OCI-LY3 (cell line): ENCODE measurements at regions not wholly inside any gene's neighbourhood (a gene's known extent, or its start where the extent isn't known, plus 50 kb on each side); places are given as distances from the start of the nearest gene placed in this dataset.

ENCODE experiments used
- H2AFZ ChIP-seq: fragments of 200-600, 300-600 bp; shearing (Covaris generic); 2 replicates; pipeline ENCODE4 v1.6.0; 2014; ENCODE audit warnings: antibody characterized with exemption, low read depth, low read length
- H3K27ac ChIP-seq: fragments of 200-600, 300-600 bp; sonication (generic); 2 replicates; pipeline ENCODE4 v1.5.1; 2014; ENCODE audit warnings: mild to moderate bottlenecking, low read length, moderate library complexity, mixed read lengths
- H3K27me3 ChIP-seq: fragments of 200-600, 300-600 bp; sonication (generic); 2 replicates; pipeline ENCODE4 v1.6.1; 2014; ENCODE audit warnings: low read depth, low read length, mixed read lengths
- H3K36me3 ChIP-seq: fragments of 200-600, 300-600 bp; sonication (generic); replicated peaks from 2 replicates; pipeline ENCODE3; 2014; ENCODE audit warnings: low read depth, low read length, mixed read lengths
- H3K4me1 ChIP-seq: fragments of 300-600, 200-600 bp; sonication (generic); 2 replicates; pipeline ENCODE4 v1.6.1; 2014; ENCODE audit warnings: low read length, mixed read lengths
- H3K4me2 ChIP-seq: fragments of 200-600, 300-600 bp; sonication (generic); 2 replicates; pipeline ENCODE4 v1.6.1; 2014; ENCODE audit warnings: low read length, mixed read lengths
- H3K4me3 ChIP-seq: fragments of 300-600, 200-600 bp; sonication (generic); 2 replicates; pipeline ENCODE4 v1.5.1; 2014; ENCODE audit warnings: antibody characterized with exemption, mild to moderate bottlenecking, low read length, moderate library complexity
- H3K79me2 ChIP-seq: fragments of 300-600, 200-600 bp; shearing (Covaris generic); 2 replicates; pipeline ENCODE4 v1.6.1; 2014; ENCODE audit warnings: mild to moderate bottlenecking, low read length, mixed read lengths
- H3K9ac ChIP-seq: fragments of 300-600, 200-600 bp; shearing (Covaris generic); 2 replicates; pipeline ENCODE4 v1.6.0; 2014; ENCODE audit warnings: mild to moderate bottlenecking, low read length, moderate library complexity
- H3K9me3 ChIP-seq: fragments of 200-600, 300-600 bp; shearing (Covaris generic); 2 replicates; pipeline ENCODE4 v1.6.1; 2014; ENCODE audit warnings: low read length, mixed read lengths; ENCODE audit not compliant: insufficient read depth
- H4K20me1 ChIP-seq: fragments of 200-600, 300-600 bp; sonication (generic); 2 replicates; pipeline ENCODE4 v1.6.1; 2016; ENCODE audit warnings: low read length, mixed read lengths; ENCODE audit not compliant: insufficient read depth
- EZH2phosphoT487 ChIP-seq: fragments of 200-600 bp; shearing (Covaris generic); IDR thresholded peaks from 2 replicates; pipeline ENCODE4 v1.6.1; 2018; ENCODE audit warnings: antibody characterized with exemption, mixed run types, low read depth
- TF ChIP-seq, protein P1 (sequence below): fragments of 200-600, 300-600 bp; sonication (generic); IDR thresholded peaks from 2 replicates; pipeline ENCODE4 v1.5.1; 2014; ENCODE audit warnings: antibody characterized with exemption, low read length, low read depth

DNA sequence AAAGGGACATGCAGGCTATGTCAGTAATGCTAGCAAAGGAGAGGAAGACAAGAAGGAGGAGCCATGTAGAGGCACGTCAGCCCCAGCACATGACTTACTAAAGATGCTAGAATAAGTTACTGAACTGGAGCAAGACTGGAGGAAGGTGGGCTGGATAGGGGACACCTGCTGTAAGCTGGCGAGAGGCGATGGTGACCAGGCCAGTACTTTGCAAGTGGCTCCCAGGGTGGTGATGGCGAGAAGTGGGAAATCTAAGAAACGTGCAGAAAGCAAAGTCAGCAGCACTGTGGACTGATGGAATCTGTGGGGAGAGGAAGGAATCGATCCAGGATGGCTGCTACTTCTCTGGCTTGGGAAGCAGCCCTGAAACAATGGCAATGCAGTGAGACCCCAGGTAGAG, 617.1 kb upstream of the ADAMTS16 start:
- H3K9me3 ChIP-seq: no peaks in the 10 kb centered on the region
- H3K9ac ChIP-seq: no peak overlapping the region
- no peaks in the 10 kb centered on the region for H3K36me3 ChIP-seq
- H3K4me1 ChIP-seq: peaks cover 23% of the 10 kb centered on the region
- no peak overlapping the region for H2AFZ ChIP-seq
- H3K4me2 ChIP-seq: peak overlapping the region; percentile 44
- H3K79me2 ChIP-seq: no peaks in the 10 kb centered on the region
- no peak overlapping the region for H3K27ac ChIP-seq
- H4K20me1 ChIP-seq: no peaks in the 10 kb centered on the region
- no peaks in the 10 kb centered on the region for H3K27me3 ChIP-seq
- TF ChIP-seq, protein P1, sequence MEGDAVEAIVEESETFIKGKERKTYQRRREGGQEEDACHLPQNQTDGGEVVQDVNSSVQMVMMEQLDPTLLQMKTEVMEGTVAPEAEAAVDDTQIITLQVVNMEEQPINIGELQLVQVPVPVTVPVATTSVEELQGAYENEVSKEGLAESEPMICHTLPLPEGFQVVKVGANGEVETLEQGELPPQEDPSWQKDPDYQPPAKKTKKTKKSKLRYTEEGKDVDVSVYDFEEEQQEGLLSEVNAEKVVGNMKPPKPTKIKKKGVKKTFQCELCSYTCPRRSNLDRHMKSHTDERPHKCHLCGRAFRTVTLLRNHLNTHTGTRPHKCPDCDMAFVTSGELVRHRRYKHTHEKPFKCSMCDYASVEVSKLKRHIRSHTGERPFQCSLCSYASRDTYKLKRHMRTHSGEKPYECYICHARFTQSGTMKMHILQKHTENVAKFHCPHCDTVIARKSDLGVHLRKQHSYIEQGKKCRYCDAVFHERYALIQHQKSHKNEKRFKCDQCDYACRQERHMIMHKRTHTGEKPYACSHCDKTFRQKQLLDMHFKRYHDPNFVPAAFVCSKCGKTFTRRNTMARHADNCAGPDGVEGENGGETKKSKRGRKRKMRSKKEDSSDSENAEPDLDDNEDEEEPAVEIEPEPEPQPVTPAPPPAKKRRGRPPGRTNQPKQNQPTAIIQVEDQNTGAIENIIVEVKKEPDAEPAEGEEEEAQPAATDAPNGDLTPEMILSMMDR: no peak
- no peak overlapping the region for H3K4me3 ChIP-seq

DNA sequence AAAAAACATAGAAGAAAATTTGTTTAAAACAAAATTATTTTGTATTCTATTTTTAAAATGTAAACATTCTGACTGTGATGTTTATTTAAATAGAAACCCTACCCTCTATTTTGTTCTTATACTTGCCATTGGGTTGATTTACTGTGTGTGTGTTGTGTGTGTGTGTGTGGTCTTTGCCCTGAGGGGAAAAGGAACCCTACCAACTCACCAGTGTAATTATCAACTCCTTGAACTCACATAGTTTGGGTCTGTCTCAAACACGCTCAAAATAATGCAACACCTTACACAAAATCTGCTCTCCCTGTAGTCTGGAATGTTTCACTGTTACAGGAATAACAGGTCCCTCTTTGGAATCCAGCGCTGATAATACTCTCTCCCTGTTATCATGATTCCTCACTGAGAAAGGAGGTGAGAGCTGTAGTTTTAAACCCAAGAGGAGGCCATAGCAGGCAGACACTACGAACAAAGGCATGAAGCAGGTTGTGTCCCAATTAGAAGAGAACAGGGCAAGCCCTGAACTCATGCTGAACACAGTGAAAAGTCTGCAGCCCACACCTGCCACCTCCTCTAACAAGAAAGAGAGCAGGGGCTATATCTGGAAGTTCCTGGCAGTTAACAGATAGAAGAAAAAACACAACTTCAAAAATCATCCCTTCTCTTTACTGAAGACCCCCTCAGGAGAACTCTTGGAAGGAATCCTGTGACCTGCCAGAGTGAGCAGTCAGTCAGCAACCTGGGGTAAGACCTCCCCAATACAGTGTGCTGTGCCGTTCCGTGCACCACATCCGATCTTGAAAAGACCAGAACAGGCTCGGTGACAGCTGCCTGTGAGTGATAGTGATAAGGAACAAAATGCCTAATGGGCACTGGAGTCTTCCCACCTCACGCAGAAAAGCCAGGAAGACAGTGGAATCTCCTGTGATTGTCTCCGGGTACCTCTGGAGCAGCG, 608.1 kb upstream of the ADAMTS16 start:
- Histone ChIP-seq H3K27ac (no peak overlapping the region), H3K4me3 (no peak overlapping the region), H3K4me1 (no peaks in the 10 kb centered on the region), H3K79me2 (no peaks in the 10 kb centered on the region), H3K27me3 (no peaks in the 10 kb centered on the region), H3K9ac (no peak overlapping the region), H4K20me1 (no peaks in the 10 kb centered on the region), H3K36me3 (no peaks in the 10 kb centered on the region), H3K9me3 (no peaks in the 10 kb centered on the region), H2AFZ (no peak overlapping the region), H3K4me2 (no peak overlapping the region)
- TF ChIP-seq EZH2phosphoT487: no peak
- TF ChIP-seq, protein P1: no peak

DNA sequence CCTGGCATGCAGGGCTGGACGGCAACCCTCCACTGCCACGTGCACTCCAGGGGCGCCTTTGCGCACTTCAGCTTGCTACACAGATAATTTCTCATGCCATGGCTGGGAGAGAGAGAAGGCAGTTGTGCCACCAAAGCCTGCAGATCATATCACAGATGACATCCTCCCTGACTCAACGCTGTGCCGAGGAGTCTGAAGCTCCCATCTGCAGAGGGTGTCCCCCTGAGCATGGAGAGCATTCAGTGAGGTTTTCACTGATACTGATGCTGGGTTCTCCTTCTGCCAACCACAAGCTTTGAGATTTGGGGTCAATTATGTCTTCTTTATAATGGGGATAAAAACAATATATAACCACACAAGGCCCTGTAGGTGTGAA, 607.4 kb upstream of the ADAMTS16 start:
- no peaks in the 10 kb centered on the region for H3K4me1 ChIP-seq
- TF ChIP-seq, protein P1: no peak
- TF ChIP-seq EZH2phosphoT487: no peak
- H3K36me3 ChIP-seq: no peaks in the 10 kb centered on the region
- H2AFZ ChIP-seq: no peak overlapping the region
- no peak overlapping the region for H3K4me2 ChIP-seq
- no peak overlapping the region for H3K27ac ChIP-seq
- H3K79me2 ChIP-seq: no peaks in the 10 kb centered on the region
- no peak overlapping the region for H3K4me3 ChIP-seq
- no peak overlapping the region for H3K9ac ChIP-seq
- H3K27me3 ChIP-seq: no peaks in the 10 kb centered on the region
- no peaks in the 10 kb centered on the region for H3K9me3 ChIP-seq
- H4K20me1 ChIP-seq: no peaks in the 10 kb centered on the region

DNA sequence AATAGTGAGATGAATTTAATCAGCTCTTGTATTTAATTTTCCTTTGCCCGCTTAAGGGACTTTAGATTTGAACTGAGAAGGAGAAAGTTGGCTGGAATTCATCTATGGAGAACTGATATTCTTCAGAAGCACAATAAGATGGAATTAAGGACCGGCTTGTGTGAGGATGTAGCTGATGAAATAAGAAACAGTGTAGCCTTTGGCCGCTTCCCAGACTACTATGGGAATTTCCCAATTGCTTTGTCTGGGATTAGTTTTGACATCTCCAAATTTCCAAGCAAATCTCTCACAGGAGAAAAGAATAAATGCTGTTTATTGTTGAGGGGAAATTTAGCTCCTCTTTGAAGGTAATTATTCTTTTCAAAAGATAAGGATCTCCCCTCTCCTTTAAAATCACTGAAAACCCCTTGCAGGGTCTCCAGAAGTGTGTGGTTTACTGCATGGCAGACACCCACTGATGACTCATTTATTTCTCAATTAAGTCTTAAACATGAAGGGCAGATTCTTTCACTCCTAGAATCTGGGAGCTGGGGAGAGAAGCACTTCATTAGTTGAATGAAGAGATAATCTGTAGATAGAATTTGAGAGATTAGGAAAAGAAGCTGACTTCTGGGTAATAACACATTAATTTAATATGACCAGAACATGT, 606.5 kb upstream of the ADAMTS16 start:
- Histone ChIP-seq H3K79me2 (no peaks in the 10 kb centered on the region), H3K4me1 (no peaks in the 10 kb centered on the region), H3K36me3 (no peaks in the 10 kb centered on the region), H4K20me1 (no peaks in the 10 kb centered on the region), H3K4me3 (no peak overlapping the region), H3K27ac (no peak overlapping the region), H3K9ac (no peak overlapping the region), H3K9me3 (no peaks in the 10 kb centered on the region), H2AFZ (no peak overlapping the region), H3K27me3 (no peaks in the 10 kb centered on the region), H3K4me2 (no peak overlapping the region)
- TF ChIP-seq, protein P1: no peak
- TF ChIP-seq EZH2phosphoT487: no peak
